Subcutaneous abdominal adipose tissue (tissue), 5 donors: ENCODE measurements at regions not wholly inside any gene's neighbourhood (a gene's known extent, or its start where the extent isn't known, plus 50 kb on each side); places are given as distances from the start of the nearest gene placed in this dataset.

Experiments
- H3K27ac ChIP-seq: one replicate; pipeline ENCODE4 v1.7.0; 2013; ENCODE audit warnings: low read depth, mild to moderate bottlenecking, inconsistent platforms, low read length, moderate library complexity
- H3K27me3 ChIP-seq, 5 donors: one replicate each; pipeline ENCODE4 v1.7.0; 2013; ENCODE audit warnings: low read length in 5 of 5, inconsistent platforms in 1 of 5; ENCODE audit not compliant: control insufficient read depth in 5 of 5, insufficient read depth in 4 of 5
- H3K36me3 ChIP-seq, 5 donors: one replicate each; pipeline ENCODE4 v1.7.0; 2013; ENCODE audit warnings: low read length in 5 of 5; ENCODE audit not compliant: control insufficient read depth in 5 of 5, insufficient read depth in 5 of 5
- H3K4me1 ChIP-seq, 5 donors: one replicate each; pipeline ENCODE4 v1.7.0; 2013; ENCODE audit warnings: low read length in 5 of 5, mild to moderate bottlenecking in 3 of 5, moderate library complexity in 1 of 5; ENCODE audit not compliant: control insufficient read depth in 5 of 5, insufficient read depth in 5 of 5
- H3K4me3 ChIP-seq, 5 donors: one replicate each; pipeline ENCODE4 v1.7.0; 2013; ENCODE audit warnings: low read length in 5 of 5, low read depth in 1 of 5
- H3K9ac ChIP-seq, 5 donors: one replicate each; pipeline ENCODE4 v1.7.0; 2013; ENCODE audit warnings: low read length in 5 of 5, mild to moderate bottlenecking in 4 of 5, moderate library complexity in 3 of 5
- H3K9me3 ChIP-seq, 5 donors: one replicate each; pipeline ENCODE4 v1.7.0; 2013; ENCODE audit warnings: low read length in 5 of 5; ENCODE audit not compliant: control insufficient read depth in 5 of 5
- donor health status: healthy.
- donor health status: healthy.
- donor health status: healthy.
- donor health status: healthy.
- donor health status: healthy.

- Histone ChIP-seq H3K36me3 (no peaks in the 10 kb centered on the region), H3K27ac (no peak overlapping the region), H3K9me3 (no peaks in the 10 kb centered on the region), H3K27me3 (peaks cover 0 to 2% (median 0%) of the 10 kb centered on the region in 5 donors), H3K4me1 (peaks cover 0 to 12% (median 8%) of the 10 kb centered on the region in 5 donors), H3K4me3 (no peak overlapping the region), H3K9ac (no peak overlapping the region)
These were observed 83.1 kb upstream of the NCAM1 start for GRCh38 chr11:112878033-112878601.

GRCh38 chr11:112880495-112880894 is 80.7 kb upstream of the NCAM1 start:
- Histone ChIP-seq H3K27ac (no peak overlapping the region), H3K9ac (no peak overlapping the region), H3K27me3 (peaks cover 0 to 2% (median 0%) of the 10 kb centered on the region in 5 donors)

GRCh38 chr11:112881461-112881860 is 79.8 kb upstream of the NCAM1 start:
- Histone ChIP-seq H3K4me1 (peaks cover 0 to 12% (median 8%) of the 10 kb centered on the region in 5 donors), H3K4me3 (peak overlapping the region; percentile 43 to 59 (median 54)), H3K27ac (no peak overlapping the region), H3K9ac (no peak overlapping the region), H3K9me3 (no peaks in the 10 kb centered on the region), H3K27me3 (peaks cover 0 to under 1% (median 0%) of the 10 kb centered on the region in 5 donors), H3K36me3 (no peaks in the 10 kb centered on the region)

More at GRCh38 chr11:112880495-112880894, 80.7 kb upstream of the NCAM1 start:
- Histone ChIP-seq H3K4me3 (no peak overlapping the region), H3K4me1 (peaks cover 0 to 12% (median 8%) of the 10 kb centered on the region in 5 donors), H3K9me3 (no peaks in the 10 kb centered on the region), H3K36me3 (no peaks in the 10 kb centered on the region)

GRCh38 chr11:112882494-112883381 is 78.5 kb upstream of the NCAM1 start:
- no peaks in the 10 kb centered on the region for H3K27me3 ChIP-seq
- H3K9me3 ChIP-seq = no peaks in the 10 kb centered on the region
- no peak overlapping the region for H3K27ac ChIP-seq
- no peak overlapping the region for H3K9ac ChIP-seq
- H3K36me3 ChIP-seq = no peaks in the 10 kb centered on the region
- peaks cover 0 to 12% (median 8%) of the 10 kb centered on the region in 5 donors for H3K4me1 ChIP-seq
- no peak overlapping the region for H3K4me3 ChIP-seq

- no peaks in the 10 kb centered on the region for H3K36me3 ChIP-seq
- H3K9me3 ChIP-seq = no peaks in the 10 kb centered on the region
- H3K9ac ChIP-seq = no peak overlapping the region
- H3K27ac ChIP-seq = no peak overlapping the region
- peaks cover 0 to 12% (median 8%) of the 10 kb centered on the region in 5 donors for H3K4me1 ChIP-seq
- H3K27me3 ChIP-seq = no peaks in the 10 kb centered on the region
- no peak overlapping the region for H3K4me3 ChIP-seq
These were observed 77.0 kb upstream of the NCAM1 start for GRCh38 chr11:112884012-112884767.

- H3K9ac ChIP-seq = no peak overlapping the region
- peaks cover 0 to 8% (median 8%) of the 10 kb centered on the region in 5 donors for H3K4me1 ChIP-seq
- peaks cover 0 to 3% (median 0%) of the 10 kb centered on the region in 5 donors for H3K27me3 ChIP-seq
- H3K27ac ChIP-seq = no peak overlapping the region
- no peaks in the 10 kb centered on the region for H3K36me3 ChIP-seq
- H3K4me3 ChIP-seq = no peak overlapping the region
- no peaks in the 10 kb centered on the region for H3K9me3 ChIP-seq
These were observed 75.3 kb upstream of the NCAM1 start for GRCh38 chr11:112885744-112886433.

GRCh38 chr11:112886434-112887370 is 74.5 kb upstream of the NCAM1 start:
- peaks cover 0 to 6% (median 0%) of the 10 kb centered on the region in 5 donors for H3K27me3 ChIP-seq

GRCh38 chr11:112889446-112889845 is 71.8 kb upstream of the NCAM1 start:
- Histone ChIP-seq H3K36me3 (no peaks in the 10 kb centered on the region), H3K27ac (no peak overlapping the region), H3K9ac (no peak overlapping the region), H3K4me1 (no peaks in the 10 kb centered on the region), H3K9me3 (no peaks in the 10 kb centered on the region), H3K4me3 (no peak overlapping the region), H3K27me3 (peaks cover 0 to 6% (median 0%) of the 10 kb centered on the region in 5 donors)

More at GRCh38 chr11:112886434-112887370, 74.5 kb upstream of the NCAM1 start:
- Histone ChIP-seq H3K4me1 (peaks cover 0 to 2% (median 2%) of the 10 kb centered on the region in 5 donors), H3K27ac (no peak overlapping the region), H3K36me3 (no peaks in the 10 kb centered on the region), H3K9me3 (no peaks in the 10 kb centered on the region), H3K4me3 (no peak overlapping the region), H3K9ac (no peak overlapping the region)
